Endothelial cell (in vitro differentiated cells): ENCODE measurements at regions not wholly inside any gene's neighbourhood (a gene's known extent, or its start where the extent isn't known, plus 50 kb on each side); places are given as distances from the start of the nearest gene placed in this dataset.

Experiments used
- DNase-seq: peaks from one replicate; pipeline ENCODE4 v3.0.0; 2021; ENCODE audit warnings: low spot score
- H3K27ac Mint-ChIP-seq: one replicate; pipeline ENCODE4 v1.8.0; 2021; ENCODE audit warnings: mixed read lengths, inconsistent platforms; ENCODE audit not compliant: unreplicated experiment
- H3K27me3 Mint-ChIP-seq: one replicate; pipeline ENCODE4 v1.8.0; 2021; ENCODE audit warnings: mild to moderate bottlenecking, moderate library complexity, mixed read lengths, inconsistent platforms; ENCODE audit not compliant: unreplicated experiment
- H3K36me3 Mint-ChIP-seq: one replicate; pipeline ENCODE4 v1.8.0; 2021; ENCODE audit warnings: mild to moderate bottlenecking, low read depth, mixed read lengths, inconsistent platforms; ENCODE audit not compliant: unreplicated experiment
- H3K4me1 Mint-ChIP-seq: one replicate; pipeline ENCODE4 v1.8.0; 2021; ENCODE audit warnings: mild to moderate bottlenecking, mixed read lengths, inconsistent platforms; ENCODE audit not compliant: unreplicated experiment
- H3K4me3 Mint-ChIP-seq: one replicate; pipeline ENCODE4 v1.8.0; 2021; ENCODE audit warnings: mild to moderate bottlenecking, mixed read lengths, inconsistent platforms; ENCODE audit not compliant: unreplicated experiment
- H3K9me3 Mint-ChIP-seq: one replicate; pipeline ENCODE4 v1.8.0; 2021; ENCODE audit warnings: mixed read lengths, inconsistent platforms; ENCODE audit not compliant: unreplicated experiment
- CTCF ChIP-seq: fragments of 200-600 bp; sonication (generic); IDR thresholded peaks from one replicate; pipeline ENCODE4 v1.5.0; 2021; ENCODE audit warnings: antibody characterized with exemption; ENCODE audit not compliant: unreplicated experiment

- no peak for TF ChIP-seq CTCF
- Mint-ChIP-seq H3K4me3 (no peak overlapping the region), H3K36me3 (no peaks in the 10 kb centered on the region), H3K4me1 (no peaks in the 10 kb centered on the region), H3K9me3 (no peaks in the 10 kb centered on the region), H3K27ac (no peak overlapping the region), H3K27me3 (no peaks in the 10 kb centered on the region)
- DNase-seq: no peak
Measured at GRCh38 chr12:75822416-75822815, 209.2 kb downstream of the PHLDA1 start.

- no peaks in the 10 kb centered on the region for H3K36me3 Mint-ChIP-seq
- no peak overlapping the region for H3K4me3 Mint-ChIP-seq
- H3K27ac Mint-ChIP-seq: no peak overlapping the region
- TF ChIP-seq CTCF: no peak
- H3K27me3 Mint-ChIP-seq: no peaks in the 10 kb centered on the region
- no peaks in the 10 kb centered on the region for H3K9me3 Mint-ChIP-seq
- no peaks in the 10 kb centered on the region for H3K4me1 Mint-ChIP-seq
- no peak for DNase-seq
Measured at GRCh38 chr12:75820848-75821578, 210.6 kb downstream of the PHLDA1 start.

GRCh38 chr12:75820071-75820470 lies 211.5 kb downstream of the PHLDA1 start:
- Mint-ChIP-seq H3K27me3 (no peaks in the 10 kb centered on the region), H3K36me3 (no peaks in the 10 kb centered on the region), H3K4me1 (no peaks in the 10 kb centered on the region), H3K9me3 (no peaks in the 10 kb centered on the region), H3K27ac (no peak overlapping the region), H3K4me3 (no peak overlapping the region)
- no peak for TF ChIP-seq CTCF
- DNase-seq: no peak

GRCh38 chr12:75819512-75819911 lies 212.1 kb downstream of the PHLDA1 start:
- Mint-ChIP-seq H3K36me3 (no peaks in the 10 kb centered on the region), H3K4me1 (peaks cover 4% of the 10 kb centered on the region), H3K27me3 (no peaks in the 10 kb centered on the region), H3K9me3 (no peaks in the 10 kb centered on the region), H3K4me3 (no peak overlapping the region), H3K27ac (no peak overlapping the region)
- no peak for DNase-seq
- no peak for TF ChIP-seq CTCF

- Mint-ChIP-seq H3K4me1 (peaks cover 4% of the 10 kb centered on the region), H3K4me3 (no peak overlapping the region), H3K27me3 (no peaks in the 10 kb centered on the region), H3K27ac (no peak overlapping the region), H3K36me3 (no peaks in the 10 kb centered on the region), H3K9me3 (no peaks in the 10 kb centered on the region)
- no peak for TF ChIP-seq CTCF
- no peak for DNase-seq
Measured at GRCh38 chr12:75818863-75819262, 212.7 kb downstream of the PHLDA1 start.
